Fibroblast of villous mesenchyme (primary cell): ENCODE measurements at regions not wholly inside any gene's neighbourhood (a gene's known extent, or its start where the extent isn't known, plus 50 kb on each side); places are given as distances from the start of the nearest gene placed in this dataset.

ENCODE experiments used
- DNase-seq: peaks from one replicate; pipeline ENCODE4 v3.0.0-alpha.2; 2010; ENCODE audit warnings: low read depth
- H3K4me3 ChIP-seq: 2 replicates; pipeline ENCODE4 v1.5.1; 2011; ENCODE audit warnings: low read depth, mild to moderate bottlenecking, low read length
- TF ChIP-seq, protein P1 (sequence below): IDR thresholded peaks from 2 replicates; pipeline ENCODE4 v1.5.1; 2012; ENCODE audit warnings: low read depth, mild to moderate bottlenecking, low read length; ENCODE audit not compliant: insufficient read depth

DNA sequence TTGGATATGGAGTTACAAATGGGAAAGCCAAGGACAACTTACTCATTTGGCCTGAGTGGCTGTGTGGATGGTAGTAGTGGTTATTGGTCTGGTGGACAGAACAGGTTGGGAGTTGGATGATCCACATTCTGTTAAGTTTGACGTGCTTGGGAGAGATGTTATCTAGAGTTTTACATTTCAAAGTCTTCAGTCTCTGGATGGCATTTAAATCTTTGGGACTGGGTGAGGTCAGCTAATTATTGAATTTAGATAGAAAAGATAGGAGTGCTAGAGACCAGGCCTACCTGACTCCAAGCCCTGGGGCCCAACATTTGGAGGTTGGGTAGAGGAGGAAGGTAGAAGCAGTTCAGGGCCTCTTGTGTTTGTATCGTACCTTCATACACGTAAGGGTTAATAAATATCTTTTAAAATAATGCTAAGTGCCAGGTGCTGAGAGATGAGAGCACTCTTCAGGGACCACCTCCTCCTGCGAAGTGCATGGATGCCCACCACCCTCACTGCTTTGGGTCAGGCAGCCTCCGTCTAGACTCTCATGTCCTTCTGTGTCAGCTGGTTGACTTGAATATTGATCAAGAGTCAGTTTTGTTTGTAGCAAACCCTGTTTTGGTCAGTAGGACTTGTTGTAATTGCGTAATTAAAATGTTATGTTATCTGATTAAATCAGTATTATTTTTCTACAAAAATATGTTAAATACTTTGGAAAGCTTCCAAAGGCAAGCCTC is 460.4 kb upstream of the RGS6 start:
- TF ChIP-seq, protein P1, sequence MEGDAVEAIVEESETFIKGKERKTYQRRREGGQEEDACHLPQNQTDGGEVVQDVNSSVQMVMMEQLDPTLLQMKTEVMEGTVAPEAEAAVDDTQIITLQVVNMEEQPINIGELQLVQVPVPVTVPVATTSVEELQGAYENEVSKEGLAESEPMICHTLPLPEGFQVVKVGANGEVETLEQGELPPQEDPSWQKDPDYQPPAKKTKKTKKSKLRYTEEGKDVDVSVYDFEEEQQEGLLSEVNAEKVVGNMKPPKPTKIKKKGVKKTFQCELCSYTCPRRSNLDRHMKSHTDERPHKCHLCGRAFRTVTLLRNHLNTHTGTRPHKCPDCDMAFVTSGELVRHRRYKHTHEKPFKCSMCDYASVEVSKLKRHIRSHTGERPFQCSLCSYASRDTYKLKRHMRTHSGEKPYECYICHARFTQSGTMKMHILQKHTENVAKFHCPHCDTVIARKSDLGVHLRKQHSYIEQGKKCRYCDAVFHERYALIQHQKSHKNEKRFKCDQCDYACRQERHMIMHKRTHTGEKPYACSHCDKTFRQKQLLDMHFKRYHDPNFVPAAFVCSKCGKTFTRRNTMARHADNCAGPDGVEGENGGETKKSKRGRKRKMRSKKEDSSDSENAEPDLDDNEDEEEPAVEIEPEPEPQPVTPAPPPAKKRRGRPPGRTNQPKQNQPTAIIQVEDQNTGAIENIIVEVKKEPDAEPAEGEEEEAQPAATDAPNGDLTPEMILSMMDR, result no peak
- DNase-seq, result no peak
- no peak overlapping the region for H3K4me3 ChIP-seq

- no peak overlapping the region for H3K4me3 ChIP-seq
- DNase-seq, result peak; percentile 50
- TF ChIP-seq, protein P1, result no peak
Measured at GRCh38 chr14:71472356-71473340, 459.6 kb upstream of the RGS6 start.

DNA sequence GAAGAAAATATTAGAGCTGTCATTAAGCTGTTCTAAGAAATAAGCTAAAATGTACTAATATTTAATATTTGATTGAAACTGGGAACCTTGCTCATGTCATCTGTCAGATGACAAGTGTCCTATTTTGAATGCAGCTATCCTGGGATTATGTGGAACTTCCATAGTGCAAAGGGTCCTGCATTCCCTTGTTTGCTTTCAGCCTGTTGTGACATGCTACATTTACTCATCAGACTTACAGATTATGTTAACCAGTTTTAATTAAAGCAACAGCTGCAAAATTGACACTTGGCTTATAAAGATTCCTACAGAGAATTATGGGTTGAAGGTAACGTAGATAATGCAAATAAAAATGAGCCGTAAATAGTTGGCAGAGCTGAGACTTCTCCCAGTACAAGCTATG is 458.4 kb upstream of the RGS6 start:
- DNase-seq, result no peak
- H3K4me3 ChIP-seq, result no peak overlapping the region
- TF ChIP-seq, protein P1, result no peak

- H3K4me3 ChIP-seq, result no peak overlapping the region
- no peak for DNase-seq
- TF ChIP-seq, protein P1, result no peak
Measured at GRCh38 chr14:71474301-71475265, 457.6 kb upstream of the RGS6 start.

DNA sequence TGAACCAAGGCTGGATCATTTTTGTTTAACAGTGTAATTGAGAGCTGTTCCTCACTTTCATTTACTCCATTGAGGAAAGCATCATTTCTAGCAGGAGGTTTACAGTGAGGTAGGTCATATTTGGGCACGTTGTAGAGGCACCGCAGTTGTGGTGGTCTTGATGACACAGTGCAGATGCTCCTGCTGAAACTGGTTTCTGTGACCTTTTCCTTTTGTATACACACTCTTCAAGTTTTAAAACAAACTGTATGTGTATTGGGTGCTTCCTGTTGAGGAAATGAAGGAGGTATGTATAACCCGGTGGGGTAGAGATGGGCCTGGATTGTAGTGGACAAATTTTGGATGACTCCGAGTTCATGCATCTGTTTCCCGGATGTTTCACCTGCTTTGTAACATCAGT is 456.3 kb upstream of the RGS6 start:
- no peak for DNase-seq
- H3K4me3 ChIP-seq, result no peak overlapping the region
- TF ChIP-seq, protein P1, result no peak

- no peak overlapping the region for H3K4me3 ChIP-seq
- peak; percentile 19 for DNase-seq
- TF ChIP-seq, protein P1, result no peak
Measured at GRCh38 chr14:71478542-71478941, 453.7 kb upstream of the RGS6 start.
